ENCODE measurements at regions not wholly inside any gene's neighbourhood (a gene's known extent, or its start where the extent isn't known, plus 50 kb on each side); places are given as distances from the start of the nearest gene placed in this dataset.

DNA sequence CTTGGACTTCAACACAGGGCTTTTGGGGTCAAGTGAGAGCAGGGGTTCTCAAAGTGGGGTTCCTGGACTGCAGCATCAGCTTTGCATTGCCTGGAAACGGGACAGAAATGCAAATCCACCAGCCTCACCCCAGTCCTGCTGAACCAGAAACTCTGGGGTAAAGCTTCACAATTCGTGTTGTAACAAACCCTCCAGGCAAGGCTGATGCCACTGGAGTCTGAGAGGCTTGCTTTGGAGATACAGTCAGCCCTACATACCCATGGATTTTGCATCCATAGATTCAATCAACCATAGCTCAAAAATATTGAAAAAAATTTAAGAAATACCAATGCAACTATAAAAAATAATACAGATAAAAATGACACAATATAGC is 160.4 kb upstream of the ECI2 start:
- no peak for DNase-seq (ENCODE audit: low read depth)

DNA sequence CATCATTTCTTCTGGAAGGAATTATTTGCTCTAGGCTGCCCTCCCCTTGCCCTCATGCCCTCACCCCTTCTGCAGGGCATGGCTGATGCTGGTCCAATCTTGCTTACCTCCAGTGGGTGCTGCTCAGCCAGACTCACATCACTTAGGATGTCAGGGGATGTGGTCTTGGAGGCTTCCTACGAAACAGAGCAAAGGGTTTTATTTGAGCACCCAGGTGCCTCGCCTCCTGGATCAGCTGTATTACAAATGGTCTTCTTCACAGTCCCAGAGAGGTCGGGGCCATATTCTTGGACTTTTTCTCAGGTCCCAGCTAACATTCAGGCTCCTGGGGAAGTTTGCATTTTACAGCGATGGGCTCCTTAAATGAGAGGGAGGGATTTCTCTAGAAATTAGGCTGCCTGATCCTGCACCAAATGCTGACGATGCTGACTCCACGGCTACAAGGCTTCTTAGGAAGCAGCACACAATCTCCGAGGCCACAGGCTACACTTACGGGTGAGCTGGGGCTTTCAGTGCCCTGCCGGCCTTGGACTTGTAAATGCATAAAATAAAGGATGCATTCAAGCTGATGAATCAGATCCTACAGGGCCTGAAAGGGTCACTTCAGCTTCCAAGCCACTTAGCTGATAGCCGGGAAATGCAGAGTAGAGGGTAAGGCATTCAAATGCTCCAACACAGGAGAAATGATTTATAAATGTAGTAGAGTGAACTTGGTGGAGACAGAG is 159.8 kb upstream of the ECI2 start:
- DNase-seq (ENCODE audit: low read depth) = no peak

DNA sequence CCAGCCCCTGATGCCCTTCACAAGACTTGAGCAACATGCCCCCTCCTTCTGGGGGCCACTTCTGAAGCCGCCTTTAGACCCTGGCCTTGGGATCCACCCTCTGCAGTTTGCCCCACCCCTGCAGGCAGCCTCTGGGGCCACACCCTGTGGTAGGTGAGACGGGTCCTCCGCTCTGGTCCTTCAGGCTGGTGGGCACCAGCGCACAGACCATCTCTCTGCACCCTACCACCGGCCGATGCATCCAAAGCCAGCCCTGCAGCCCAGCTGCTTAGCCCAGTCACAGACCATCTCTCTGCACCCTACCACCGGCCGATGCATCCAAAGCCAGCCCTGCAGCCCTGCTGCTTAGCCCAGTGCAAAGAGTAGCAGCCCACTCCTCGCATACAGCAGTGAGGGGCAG is 159.3 kb upstream of the ECI2 start:
- no peak for DNase-seq (ENCODE audit: low read depth)

DNA sequence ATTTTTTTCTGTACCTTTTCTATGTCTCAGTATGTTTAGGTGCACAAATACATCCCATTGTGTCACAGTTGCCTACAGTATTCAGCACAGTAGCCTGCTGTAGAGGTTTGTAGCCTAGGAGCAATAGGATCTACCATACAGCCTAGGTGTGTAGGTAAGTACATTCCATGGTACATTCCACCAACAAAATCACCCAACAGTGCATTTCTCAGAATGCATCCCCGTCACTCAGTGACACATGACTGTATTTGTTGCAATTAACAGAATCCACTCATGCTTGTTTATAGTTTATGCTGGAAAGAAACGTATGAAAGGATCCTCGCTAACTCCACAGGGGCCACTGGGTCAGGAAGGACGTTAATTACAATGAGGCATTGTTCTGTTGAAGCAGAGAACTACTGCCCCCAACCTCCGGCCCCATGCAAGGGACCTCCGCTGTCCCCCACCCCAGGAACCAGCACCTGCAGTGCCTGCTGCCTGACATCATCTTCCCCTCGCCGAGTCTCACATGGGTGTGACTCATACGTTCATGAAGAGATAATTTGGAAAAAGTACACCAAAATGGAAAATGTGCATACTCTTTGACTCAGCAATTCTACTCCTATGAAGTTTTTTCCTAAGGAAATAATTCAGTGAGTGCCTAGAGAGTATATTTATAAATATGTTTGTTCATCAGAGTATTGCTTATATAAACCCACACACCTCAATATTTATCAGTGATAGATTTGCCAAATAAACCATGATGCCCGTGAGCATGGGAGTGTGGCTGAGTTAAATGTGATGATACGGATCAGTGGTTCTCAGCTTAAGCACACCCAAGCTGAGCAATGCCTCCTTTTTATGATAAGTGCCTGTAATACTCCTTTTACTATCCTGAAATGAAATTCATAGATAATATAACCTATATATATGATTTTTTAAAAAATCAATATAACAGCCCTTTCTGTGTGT is 156.4 kb upstream of the ECI2 start:
- DNase-seq (ENCODE audit: low read depth) = no peak

DNA sequence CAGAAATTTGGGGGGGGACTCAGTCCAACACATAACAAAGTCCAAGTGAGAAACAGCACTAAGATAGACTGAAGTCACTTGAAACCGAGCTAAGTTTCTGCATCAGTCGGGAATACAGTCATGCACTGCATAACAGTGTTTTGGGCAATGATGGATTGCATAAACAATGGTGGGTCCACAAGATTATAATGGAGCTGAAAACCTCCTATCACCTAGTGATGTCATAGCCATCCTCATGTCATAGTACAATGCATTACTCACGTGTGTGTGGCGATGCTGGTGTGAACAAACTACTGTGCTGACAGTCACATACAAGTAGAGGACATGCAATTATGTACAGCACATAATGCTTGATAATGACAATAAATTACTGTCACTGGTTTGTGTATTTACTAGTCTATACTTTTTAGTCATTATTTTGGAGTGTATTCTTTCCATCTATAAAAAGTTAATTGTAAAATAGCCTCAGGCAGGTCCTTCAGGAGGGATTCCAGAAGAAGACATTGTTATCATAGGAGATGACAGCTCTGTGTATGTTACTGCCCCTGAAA is 154.5 kb upstream of the ECI2 start:
- DNase-seq (ENCODE audit: low read depth) = no peak

DNA sequence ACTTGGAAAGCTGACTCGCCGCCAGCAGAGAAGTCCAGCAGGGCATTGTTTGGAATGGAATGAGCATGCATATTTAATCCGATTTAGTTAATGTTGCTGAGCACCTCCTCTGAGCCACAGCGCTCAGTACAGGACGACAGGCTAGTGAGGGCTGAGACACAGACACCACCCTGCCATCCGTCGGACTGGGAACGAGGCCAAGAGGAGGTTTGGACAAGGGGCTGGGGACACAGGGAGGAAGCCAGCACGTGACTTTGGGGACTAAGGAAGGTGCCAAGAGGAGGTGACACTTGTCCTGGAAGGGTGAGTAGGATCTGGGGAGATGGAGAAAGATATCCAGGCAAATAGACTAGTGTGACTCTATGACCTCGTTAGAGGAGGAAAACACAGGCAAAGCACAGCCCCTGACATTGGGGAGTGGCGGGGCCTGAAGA is 152.5 kb upstream of the ECI2 start:
- DNase-seq (ENCODE audit: low read depth) = no peak

DNA sequence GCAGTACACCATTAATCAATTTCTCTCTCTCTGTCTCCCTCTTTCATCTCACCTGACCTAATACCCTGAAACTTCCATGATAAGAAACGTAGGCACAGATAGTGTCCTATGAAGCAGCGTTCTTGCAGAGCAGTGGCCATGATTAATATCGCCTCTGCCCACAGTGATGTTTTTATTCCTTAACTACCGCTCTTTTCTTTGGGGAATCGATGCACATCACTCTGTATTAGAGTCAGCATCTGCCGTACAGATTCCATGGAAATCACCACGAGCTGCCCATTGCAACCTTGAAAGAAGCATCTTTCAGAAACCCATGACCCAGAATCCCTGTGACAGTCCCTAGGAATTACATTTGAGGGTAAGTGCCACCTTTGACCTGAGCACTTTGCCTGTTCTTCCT is 152.0 kb upstream of the ECI2 start:
- no peak for DNase-seq (ENCODE audit: low read depth)

DNA sequence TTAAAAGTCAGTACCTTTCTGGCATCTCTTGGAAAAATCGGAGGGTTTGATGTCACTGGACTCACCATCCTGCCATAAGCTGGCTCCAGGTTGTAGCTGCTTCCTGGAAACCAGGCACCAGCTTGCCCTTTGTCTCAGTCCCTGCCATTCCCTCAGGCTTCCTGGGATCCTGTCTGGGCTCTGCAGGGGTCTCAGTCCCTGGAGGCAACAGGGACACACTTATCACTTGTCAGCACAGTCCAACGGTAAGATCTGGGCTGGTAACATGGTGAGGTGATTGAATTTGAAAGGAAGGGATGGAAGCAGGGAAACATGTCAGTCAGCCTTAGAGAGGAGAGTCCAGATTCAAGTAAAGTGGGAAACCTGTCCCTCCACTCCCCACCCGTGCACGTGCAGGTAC is 147.6 kb upstream of the ECI2 start:
- no peak for DNase-seq (ENCODE audit: low read depth)

DNA sequence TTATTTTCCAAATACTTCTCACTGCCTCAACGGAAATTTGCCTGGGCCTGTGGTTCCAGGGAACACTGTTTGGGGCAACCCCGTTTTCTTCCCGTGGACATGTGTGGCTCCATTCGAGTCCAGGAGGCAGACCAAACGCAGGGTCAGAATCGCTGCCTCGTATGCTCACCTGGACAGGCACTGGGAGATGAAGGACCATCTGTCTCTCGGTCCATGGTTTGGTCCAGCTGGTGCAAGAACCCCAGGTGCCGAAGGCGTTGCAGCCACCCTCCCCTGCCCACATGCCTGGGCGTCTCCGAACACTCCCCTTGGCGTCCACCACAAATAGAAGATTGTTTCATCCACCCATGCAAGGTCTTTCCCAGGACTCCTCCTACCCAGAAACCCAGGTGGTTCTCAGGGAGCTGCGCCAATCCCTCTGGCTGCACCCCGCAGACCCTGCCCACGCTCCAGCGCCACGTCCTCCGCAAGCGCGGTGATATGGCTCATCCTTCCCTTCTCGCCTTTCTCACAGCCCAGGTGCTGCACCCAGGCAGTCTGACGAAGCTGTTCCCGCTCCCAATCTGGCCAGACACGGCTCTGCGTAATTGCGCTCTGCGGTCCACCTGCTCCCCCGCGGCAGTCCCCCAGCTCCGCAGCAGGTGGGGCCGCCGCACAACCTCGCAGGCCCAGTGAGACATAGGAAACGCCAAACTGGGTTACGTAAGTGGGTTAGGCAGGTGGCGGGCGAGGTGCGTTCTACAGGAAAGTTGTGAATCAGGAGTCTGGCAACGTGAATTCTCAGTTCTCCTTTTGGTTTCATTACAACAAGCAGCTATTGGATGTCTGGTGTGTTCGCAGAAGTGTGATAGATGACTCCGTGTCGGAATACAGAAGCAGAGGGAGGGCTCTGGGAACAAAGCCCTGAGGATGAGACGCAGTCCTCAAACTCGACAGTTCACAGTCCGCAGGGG is 146.2 kb upstream of the ECI2 start:
- DNase-seq (ENCODE audit: low read depth) = no peak

DNA sequence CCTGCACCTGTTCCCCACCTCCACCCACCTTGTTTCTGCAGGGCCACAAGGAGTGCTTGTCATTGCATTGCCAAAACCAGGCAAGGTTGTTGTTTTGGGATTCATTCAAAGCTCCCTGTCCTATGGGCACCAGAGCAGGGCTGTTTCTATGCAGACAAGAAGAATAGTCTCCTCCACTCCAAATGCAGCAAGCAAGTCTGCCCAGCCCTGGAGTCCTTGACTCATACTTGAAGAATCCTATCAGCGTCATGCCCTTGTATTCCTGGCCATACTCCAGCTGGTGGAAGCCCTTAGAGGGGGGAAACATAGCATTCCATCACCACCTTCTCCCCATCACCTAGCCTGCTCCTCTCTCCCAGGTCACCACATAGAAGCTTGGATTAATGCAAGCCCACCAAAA is 145.3 kb upstream of the ECI2 start:
- peak; percentile 50 for DNase-seq (ENCODE audit: low read depth)

DNA sequence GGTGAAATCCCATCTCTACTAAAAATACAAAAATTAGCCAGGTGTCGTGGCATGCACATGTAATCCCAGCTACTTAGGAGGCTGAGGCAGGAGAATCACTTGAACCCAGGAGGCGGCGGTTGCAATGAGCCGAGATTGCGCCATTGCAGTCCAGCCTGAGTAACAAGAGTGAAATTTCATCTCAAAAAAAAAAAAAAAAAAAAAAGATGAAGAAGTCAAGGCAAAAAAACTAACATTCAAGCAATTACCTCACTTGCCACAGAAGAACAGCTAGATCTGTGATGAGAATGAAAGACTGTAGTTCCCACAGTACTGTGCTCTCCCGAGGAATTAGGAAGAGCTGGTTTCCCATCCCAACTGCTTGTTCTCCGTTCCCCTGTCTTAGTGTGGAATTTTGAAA is 144.7 kb upstream of the ECI2 start:
- no peak for DNase-seq (ENCODE audit: low read depth)

DNA sequence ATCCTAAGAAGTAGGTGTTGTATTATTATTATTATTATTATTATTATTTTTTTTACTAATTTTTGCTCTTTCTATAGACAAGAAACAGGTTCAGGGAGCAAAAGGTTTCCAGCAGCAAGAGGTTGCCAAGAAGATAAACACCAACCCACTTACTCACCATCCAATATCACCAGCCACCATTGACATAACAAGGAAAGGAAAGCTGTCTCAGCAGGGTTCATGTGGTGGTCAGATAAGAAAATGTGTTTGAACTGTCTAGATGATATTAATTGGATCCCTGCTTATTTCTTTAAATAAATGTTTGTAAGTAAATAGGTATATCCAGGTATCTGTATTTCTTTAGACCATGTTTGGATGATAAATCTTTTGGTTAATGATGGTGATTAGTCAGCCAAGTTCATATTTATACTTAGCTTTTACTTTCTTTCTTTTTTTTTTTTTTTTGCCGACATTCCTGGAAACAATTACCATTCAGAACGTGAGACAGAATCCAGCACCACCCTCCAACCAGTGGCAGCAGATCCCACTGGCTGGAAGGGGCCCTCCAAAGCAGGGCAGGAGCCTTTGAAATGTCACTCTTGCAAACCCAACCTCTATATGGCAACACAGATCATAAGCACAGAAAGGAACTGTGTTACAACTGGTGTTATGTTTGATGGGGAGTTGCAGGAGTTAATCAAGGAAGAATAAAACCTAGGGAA is 139.2 kb upstream of the ECI2 start:
- DNase-seq (ENCODE audit: low read depth) = no peak

DNA sequence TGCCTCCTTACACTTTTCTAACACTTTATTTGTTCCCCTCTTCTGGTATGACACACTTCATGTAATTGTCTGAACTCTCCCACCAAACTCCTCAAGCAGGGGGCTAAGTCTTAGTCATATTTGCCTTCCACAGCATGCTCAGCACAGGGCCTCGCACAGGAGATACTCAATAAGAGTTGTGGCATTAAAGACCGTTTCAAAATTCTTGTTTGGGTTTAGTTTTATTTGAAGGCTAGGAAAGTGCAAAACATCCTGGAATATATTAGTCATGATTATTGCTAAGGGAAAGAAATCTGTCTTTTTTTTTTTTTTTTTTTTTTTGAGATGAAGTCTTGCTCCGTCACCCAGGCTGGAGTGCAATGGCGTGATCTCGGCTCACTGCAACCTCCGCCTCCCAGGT is 137.6 kb upstream of the ECI2 start:
- no peak for DNase-seq (ENCODE audit: low read depth)

DNA sequence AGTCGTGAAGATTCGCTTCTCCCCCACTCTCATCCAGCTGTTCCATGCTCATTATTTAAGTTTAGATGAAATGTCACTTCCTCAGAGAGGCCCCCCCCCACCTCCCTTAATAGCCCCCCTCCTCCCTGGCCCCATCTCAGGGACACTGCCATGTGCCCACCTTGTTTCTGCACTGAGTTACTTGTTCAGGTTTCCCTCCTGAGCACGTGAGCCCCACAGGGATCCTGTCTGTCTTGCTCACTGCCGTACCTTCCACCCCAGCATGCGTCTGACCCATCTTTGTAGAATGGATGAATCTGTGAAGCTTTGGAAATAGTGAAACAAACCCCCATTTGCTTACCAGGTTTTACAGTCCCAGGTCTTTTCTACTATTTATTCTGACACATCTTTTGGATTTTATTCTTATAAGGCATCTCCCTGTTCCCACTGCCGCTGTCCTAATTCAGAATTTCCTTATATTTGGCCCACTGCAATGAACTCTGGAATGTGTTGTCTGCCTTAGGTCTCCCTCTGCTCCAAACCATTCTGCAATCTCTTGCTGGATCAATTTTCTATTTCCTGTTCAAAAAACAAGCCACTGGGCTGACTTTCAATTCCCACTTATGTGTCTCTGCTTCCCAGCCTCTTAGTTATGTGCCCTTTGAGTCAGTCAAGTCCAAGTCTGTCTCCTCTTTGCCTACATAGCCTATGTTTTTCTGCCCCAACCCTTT is 136.5 kb upstream of the ECI2 start:
- no peak for DNase-seq (ENCODE audit: low read depth)

DNA sequence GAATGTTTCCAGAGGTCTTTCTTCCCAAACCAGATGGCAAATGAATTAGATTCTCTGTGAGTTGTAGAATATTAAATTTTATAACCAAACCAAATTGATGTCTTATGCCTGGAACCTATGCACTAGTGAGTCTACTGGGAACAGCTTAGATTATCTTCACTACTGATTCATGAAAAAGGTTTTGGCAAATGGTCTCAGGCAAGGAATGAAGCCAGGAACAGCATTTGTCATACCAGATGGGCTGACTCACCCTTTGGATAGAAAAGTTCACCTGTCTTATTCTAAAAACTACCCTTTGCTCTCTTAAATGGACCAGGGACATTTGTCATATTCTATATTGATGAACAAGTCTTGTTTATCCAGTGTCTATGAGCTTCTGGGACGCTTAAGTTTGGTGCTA is 135.4 kb upstream of the ECI2 start:
- DNase-seq (ENCODE audit: low read depth) = no peak

DNA sequence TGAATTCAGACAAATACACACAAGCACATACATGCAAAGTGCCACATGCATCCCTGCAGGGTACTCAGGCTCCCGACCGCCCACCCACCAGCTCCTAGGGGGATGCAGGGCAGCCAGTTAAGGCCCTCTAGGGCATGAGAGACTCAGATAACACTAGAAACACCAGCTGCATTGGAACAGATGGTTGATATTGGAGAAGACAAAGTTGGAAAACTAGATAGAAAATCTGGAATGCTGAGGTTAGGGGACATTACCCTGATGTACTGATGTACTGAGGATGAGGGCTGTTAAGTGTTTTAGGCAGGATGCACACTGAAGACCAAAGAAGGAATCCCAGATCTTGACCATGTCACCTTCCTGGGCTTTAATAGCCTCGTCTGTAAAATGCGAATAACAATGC is 134.6 kb upstream of the ECI2 start:
- DNase-seq (ENCODE audit: low read depth) = no peak

DNA sequence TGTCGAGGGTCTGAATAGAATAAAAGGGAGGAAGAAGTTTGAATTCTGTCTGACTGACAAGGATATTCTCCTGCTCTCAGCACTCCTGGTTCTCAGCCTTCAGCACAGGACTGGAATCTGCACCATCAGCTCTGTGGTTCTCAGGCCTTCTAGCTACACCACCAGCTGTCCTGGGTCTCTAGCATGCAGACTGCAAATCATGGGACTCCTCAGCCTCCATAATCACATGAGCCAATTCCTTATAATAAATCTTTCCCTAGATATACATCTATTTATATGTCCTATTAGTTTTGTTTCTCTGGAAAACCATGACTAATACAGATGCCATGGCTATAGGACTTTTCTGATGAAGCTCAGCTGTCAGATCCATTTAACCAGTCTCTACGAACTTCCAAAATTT is 132.8 kb upstream of the ECI2 start:
- DNase-seq (ENCODE audit: low read depth) = no peak

DNA sequence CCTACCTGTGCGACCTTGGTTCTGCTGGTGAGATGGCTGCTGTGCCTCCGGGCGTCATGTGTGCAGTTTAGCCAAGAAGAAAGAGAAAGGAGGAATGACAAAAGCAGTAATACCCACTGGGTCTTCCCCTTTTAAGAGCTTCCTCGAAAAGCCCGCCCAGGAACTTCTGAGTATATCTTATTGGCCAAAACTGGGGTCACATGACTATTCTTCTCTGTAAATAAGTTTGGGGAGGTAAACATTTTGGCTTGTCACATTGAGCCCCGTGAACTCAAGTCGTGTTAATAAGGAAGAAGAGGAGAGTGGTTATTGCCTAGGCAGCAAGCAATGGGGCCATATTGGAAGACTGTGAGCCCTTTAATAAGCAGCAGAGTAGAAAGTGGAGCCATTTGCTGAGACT is 130.4 kb upstream of the ECI2 start:
- no peak for DNase-seq (ENCODE audit: low read depth)

DNA sequence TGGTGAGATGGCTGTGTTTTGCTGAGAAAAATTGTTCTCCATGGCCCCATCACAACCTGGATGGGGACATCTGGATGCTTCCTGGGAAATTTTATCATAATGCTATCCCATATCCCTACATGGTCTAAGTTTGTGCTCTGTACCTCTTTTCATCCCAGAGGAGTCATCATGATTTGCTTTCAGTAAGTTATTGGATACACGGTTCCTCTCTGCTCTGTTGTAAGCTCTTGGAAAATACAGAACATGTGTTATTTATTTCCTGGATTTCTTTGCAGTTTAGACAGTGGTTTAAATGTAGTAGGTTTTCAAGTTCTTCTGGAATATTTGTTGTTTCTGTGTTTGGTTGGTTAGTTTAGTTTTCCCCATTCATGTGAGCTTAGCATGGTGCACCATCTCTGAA is 129.2 kb upstream of the ECI2 start:
- DNase-seq (ENCODE audit: low read depth) = no peak

DNA sequence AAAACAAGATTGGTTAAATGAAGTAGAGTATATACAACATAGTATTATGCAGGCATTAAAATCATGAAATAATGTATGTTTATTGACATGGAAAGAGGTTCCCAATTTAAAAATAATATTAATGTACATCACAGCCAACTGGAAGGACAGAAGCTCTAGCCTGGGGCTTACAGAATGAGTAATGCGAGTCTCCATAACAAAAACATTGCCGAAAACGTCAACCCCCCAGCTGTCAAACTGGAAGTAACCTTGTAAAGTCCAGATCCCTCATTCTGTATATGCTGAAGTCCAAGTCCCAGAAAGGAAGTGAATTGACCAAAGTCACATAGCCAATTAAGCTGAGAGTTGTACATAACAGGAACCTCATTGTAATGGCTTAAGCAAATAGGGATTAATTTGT is 128.7 kb upstream of the ECI2 start:
- DNase-seq (ENCODE audit: low read depth) = no peak

DNA sequence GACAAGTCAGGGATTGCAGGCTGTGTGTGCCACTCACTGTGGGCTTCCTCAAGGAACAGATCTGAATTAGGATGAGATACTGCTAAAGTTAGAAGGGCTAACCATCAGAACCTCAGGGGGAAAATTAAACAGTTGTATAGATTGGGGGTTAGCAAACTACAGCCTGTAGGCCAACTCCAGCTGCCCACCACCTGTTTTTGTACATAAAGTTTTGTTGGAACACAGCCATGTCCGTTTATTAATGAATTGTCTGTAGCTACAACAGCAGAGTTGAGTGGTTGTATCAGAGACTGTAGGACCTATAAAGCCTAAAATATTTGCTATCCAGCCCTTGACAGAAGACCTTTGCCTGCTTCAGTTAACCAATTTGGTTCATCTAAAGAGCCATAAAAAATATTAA is 127.2 kb upstream of the ECI2 start:
- no peak for DNase-seq (ENCODE audit: low read depth)

Data from HS-27A (cell line).